ENCODE measurements at regions not wholly inside any gene's neighbourhood (a gene's known extent, or its start where the extent isn't known, plus 50 kb on each side); places are given as distances from the start of the nearest gene placed in this dataset.

GRCh38 chr3:101936419-101937356, 87.4 kb downstream of the NFKBIZ start:
- peak; percentile 84 for DNase-seq (ENCODE audit: unreplicated experiment)
- H3K36me3 Mint-ChIP-seq (ENCODE audit: insufficient read depth, unreplicated experiment): no peaks in the 10 kb centered on the region
- H3K4me3 Mint-ChIP-seq (ENCODE audit: unreplicated experiment): no peak overlapping the region
- intact Hi-C loops (cut with micrococcal nuclease): no loop called here
- CTCF ChIA-PET: interaction anchor here (1.0 to 2.6 kb wide), 4 partner anchors 9 to 291 kb away, joined by 3 to 7 read pairs (median 4); no protein-coding TSS in a partner anchor
- H3K4me1 Mint-ChIP-seq (ENCODE audit: insufficient read depth, unreplicated experiment): peaks cover 5% of the 10 kb centered on the region
- peak overlapping the region; percentile 88 for H3K27ac Mint-ChIP-seq (ENCODE audit: low read depth, unreplicated experiment)
- POLR2A ChIA-PET: interaction anchor here (0.6 to 2.4 kb wide), 6 partner anchors 9 to 362 kb away, joined by 3 to 17 read pairs (median 4); partner anchors contain the start of gene NFKBIZ
- H3K9me3 Mint-ChIP-seq (ENCODE audit: unreplicated experiment): no peaks in the 10 kb centered on the region
- no peaks in the 10 kb centered on the region for H3K27me3 Mint-ChIP-seq (ENCODE audit: insufficient read depth, unreplicated experiment)
- TSS peak; percentile 86 for BruUV-seq (replicated peaks)
- TF ChIP-seq CTCF (IDR thresholded peaks at IDR 0.05; ENCODE audit: unreplicated experiment): no peak

- ChIA-PET CTCF (no interaction called here), POLR2A (interaction anchor here (0.6 to 0.7 kb wide), 3 partner anchors 13 to 185 kb away, joined by 3 to 4 read pairs (median 3); no protein-coding TSS in a partner anchor)
- BruUV-seq (replicated peaks): no TSS peak
- Mint-ChIP-seq H3K4me1 (ENCODE audit: insufficient read depth, unreplicated experiment) (peaks cover 5% of the 10 kb centered on the region), H3K4me3 (ENCODE audit: unreplicated experiment) (no peak overlapping the region), H3K27ac (ENCODE audit: low read depth, unreplicated experiment) (no peak overlapping the region), H3K27me3 (ENCODE audit: insufficient read depth, unreplicated experiment) (no peaks in the 10 kb centered on the region), H3K9me3 (ENCODE audit: unreplicated experiment) (no peaks in the 10 kb centered on the region), H3K36me3 (ENCODE audit: insufficient read depth, unreplicated experiment) (no peaks in the 10 kb centered on the region)
- TF ChIP-seq CTCF (IDR thresholded peaks at IDR 0.05; ENCODE audit: unreplicated experiment): no peak
- intact Hi-C loops (cut with micrococcal nuclease): no loop called here
- DNase-seq (ENCODE audit: unreplicated experiment): no peak
Observed at GRCh38 chr3:101938262-101938847, 89.0 kb downstream of the NFKBIZ start.

- Mint-ChIP-seq H3K27me3 (ENCODE audit: insufficient read depth, unreplicated experiment) (no peaks in the 10 kb centered on the region), H3K36me3 (ENCODE audit: insufficient read depth, unreplicated experiment) (no peaks in the 10 kb centered on the region), H3K27ac (ENCODE audit: low read depth, unreplicated experiment) (no peak overlapping the region), H3K4me3 (ENCODE audit: unreplicated experiment) (no peak overlapping the region), H3K4me1 (ENCODE audit: insufficient read depth, unreplicated experiment) (peaks cover 5% of the 10 kb centered on the region), H3K9me3 (ENCODE audit: unreplicated experiment) (no peaks in the 10 kb centered on the region)
- BruUV-seq (replicated peaks): no TSS peak
- no peak for DNase-seq (ENCODE audit: unreplicated experiment)
- no peak for TF ChIP-seq CTCF (IDR thresholded peaks at IDR 0.05; ENCODE audit: unreplicated experiment)
- CTCF ChIA-PET: interaction anchor here (0.7 kb wide), 1 partner anchor 161 kb away, joined by 3 read pairs; no protein-coding TSS in a partner anchor
- intact Hi-C loops (cut with micrococcal nuclease): no loop called here
- POLR2A ChIA-PET: no interaction called here
Observed at GRCh38 chr3:101939361-101940049, 90.2 kb downstream of the NFKBIZ start.
